GM18502 (cell line): ENCODE measurements at regions not wholly inside any gene's neighbourhood (a gene's known extent, or its start where the extent isn't known, plus 50 kb on each side); places are given as distances from the start of the nearest gene placed in this dataset.
"Not testable (repeated sequence)": the region's sequence is repeated elsewhere in the genome, so short reads cannot be mapped to it uniquely, and the experiment has no call there.

ENCODE experiments used
- ATAC-seq: cut with Tn5 transposase; IDR thresholded peaks from one replicate; pipeline ENCODE4 v1.9.1; 2021; ENCODE audit warnings: mild to moderate bottlenecking; ENCODE audit not compliant: unreplicated experiment, poor library complexity

GRCh38 chr3:3902161-3902560 is 102.9 kb downstream of the LRRN1 start:
- ATAC-seq = no peak

- no peak for ATAC-seq
Measured at GRCh38 chr3:3906171-3906570, 106.9 kb downstream of the LRRN1 start.

GRCh38 chr3:3907023-3907422 is 107.8 kb downstream of the LRRN1 start:
- no peak for ATAC-seq

GRCh38 chr3:3918763-3919162 is 119.5 kb downstream of the LRRN1 start:
- ATAC-seq = no peak

GRCh38 chr3:3919316-3919715 is 120.1 kb downstream of the LRRN1 start:
- no peak for ATAC-seq

- ATAC-seq = no peak
Measured at GRCh38 chr3:3923619-3924018, 124.4 kb downstream of the LRRN1 start.

- no peak for ATAC-seq
Measured at GRCh38 chr3:3927198-3927597, 128.0 kb downstream of the LRRN1 start.

- ATAC-seq = no peak
Measured at GRCh38 chr3:3927965-3928364, 128.7 kb downstream of the LRRN1 start.

- ATAC-seq = not testable (repeated sequence)
Measured at GRCh38 chr3:3941380-3941779, 142.1 kb downstream of the LRRN1 start.

- ATAC-seq = no peak
Measured at GRCh38 chr3:3951071-3951470, 151.8 kb downstream of the LRRN1 start.

GRCh38 chr3:3951501-3951900 is 152.3 kb downstream of the LRRN1 start:
- ATAC-seq = no peak

- ATAC-seq = not testable (repeated sequence)
Measured at GRCh38 chr3:3962867-3963266, 163.6 kb downstream of the LRRN1 start.

GRCh38 chr3:3984053-3984452 is 184.8 kb downstream of the LRRN1 start:
- no peak for ATAC-seq

- ATAC-seq = no peak
Measured at GRCh38 chr3:3991598-3991997, 192.4 kb downstream of the LRRN1 start.

- ATAC-seq = no peak
Measured at GRCh38 chr3:3992312-3992874, 193.2 kb downstream of the LRRN1 start.

- ATAC-seq = peak; percentile 87
Measured at GRCh38 chr3:3998140-3998922, 199.1 kb downstream of the LRRN1 start.

GRCh38 chr3:3999340-3999739 is 200.1 kb downstream of the LRRN1 start:
- not testable (repeated sequence) for ATAC-seq

GRCh38 chr3:4001976-4002375 is 202.7 kb downstream of the LRRN1 start:
- ATAC-seq = no peak

- no peak for ATAC-seq
Measured at GRCh38 chr3:4006288-4006687, 207.1 kb downstream of the LRRN1 start.

- no peak for ATAC-seq
Measured at GRCh38 chr3:4008205-4008604, 209.0 kb downstream of the LRRN1 start.

- no peak for ATAC-seq
Measured at GRCh38 chr3:4011166-4011565, 211.9 kb downstream of the LRRN1 start.

GRCh38 chr3:4015426-4015825 is 216.2 kb downstream of the LRRN1 start:
- no peak for ATAC-seq
